GM23338 (cell line): ENCODE measurements at regions not wholly inside any gene's neighbourhood (a gene's known extent, or its start where the extent isn't known, plus 50 kb on each side); places are given as distances from the start of the nearest gene placed in this dataset.

Source experiments
- ATAC-seq: fragments of 200-7000 bp; cut with Tn5 transposase; 3 replicates; pipeline ENCODE4 v1.9.1; 2020
- DNase-seq: peaks from one replicate; pipeline ENCODE4 v3.0.0-alpha.2; 2015; ENCODE audit warnings: low spot score
- H2AFZ ChIP-seq: fragments of 200-600 bp; sonication (generic); 2 replicates; pipeline ENCODE4 v1.8.0; 2016; ENCODE audit warnings: antibody characterized with exemption, mild to moderate bottlenecking, moderate library complexity
- H3F3A ChIP-seq: fragments of 200-600 bp; sonication (generic); replicated peaks from 2 replicates; pipeline ENCODE4 v1.8.0; 2017; ENCODE audit warnings: antibody characterized with exemption, mixed run types, low read depth
- H3K27ac ChIP-seq: fragments of 200-600 bp; sonication (generic); 2 replicates; pipeline ENCODE4 v1.6.1; 2016; ENCODE audit warnings: low read depth
- H3K27me3 ChIP-seq: fragments of 200-600 bp; sonication (generic); 2 replicates; pipeline ENCODE4 v1.8.0; 2016; ENCODE audit warnings: mild to moderate bottlenecking, mixed run types, moderate library complexity; ENCODE audit not compliant: insufficient read depth
- H3K36me3 ChIP-seq: fragments of 200-600 bp; sonication (generic); 2 replicates; pipeline ENCODE4 v1.8.0; 2016; ENCODE audit warnings: mild to moderate bottlenecking; ENCODE audit not compliant: insufficient read depth
- H3K4me1 ChIP-seq: fragments of 200-600 bp; sonication (generic); 2 replicates; pipeline ENCODE4 v1.8.0; 2016; ENCODE audit warnings: mild to moderate bottlenecking, moderate library complexity; ENCODE audit not compliant: insufficient read depth
- H3K4me2 ChIP-seq: fragments of 200-600 bp; sonication (generic); 2 replicates; pipeline ENCODE4 v1.7.1; 2017; ENCODE audit warnings: mixed run types
- H3K4me3 ChIP-seq: fragments of 200-600 bp; sonication (generic); 2 replicates; pipeline ENCODE4 v1.6.1; 2016; ENCODE audit warnings: mixed run types
- H3K79me2 ChIP-seq: fragments of 200-600 bp; sonication (generic); replicated peaks from 2 replicates; pipeline ENCODE4 v1.8.0; 2017; ENCODE audit warnings: mild to moderate bottlenecking; ENCODE audit not compliant: insufficient read depth
- H3K9me2 ChIP-seq: fragments of 200-600 bp; sonication (generic); 2 replicates; pipeline ENCODE4 v1.8.0; 2017; ENCODE audit not compliant: insufficient read depth
- H4K20me1 ChIP-seq: fragments of 200-600 bp; sonication (generic); replicated peaks from 2 replicates; pipeline ENCODE4 v1.8.0; 2017; ENCODE audit warnings: mild to moderate bottlenecking; ENCODE audit not compliant: insufficient read depth
- H3K27ac Mint-ChIP-seq: 2 replicates; pipeline ENCODE4 v1.8.0; 2020; ENCODE audit warnings: inconsistent platforms, mild to moderate bottlenecking, moderate library complexity, mixed read lengths
- H3K27me3 Mint-ChIP-seq: 3 replicates; pipeline ENCODE4 v1.8.0; 2022; ENCODE audit warnings: low read depth, mild to moderate bottlenecking, moderate library complexity, mixed read lengths, inconsistent platforms; ENCODE audit not compliant: insufficient read depth, poor library complexity
- H3K36me3 Mint-ChIP-seq: 3 replicates; pipeline ENCODE4 v1.8.0; 2021; ENCODE audit warnings: low read depth, mild to moderate bottlenecking, inconsistent platforms, moderate library complexity, mixed read lengths
- H3K4me1 Mint-ChIP-seq: 3 replicates; pipeline ENCODE4 v1.8.0; 2020; ENCODE audit warnings: mild to moderate bottlenecking, inconsistent platforms, mixed read lengths
- H3K4me3 Mint-ChIP-seq: 3 replicates; pipeline ENCODE4 v1.8.0; 2021; ENCODE audit warnings: moderate library complexity, mild to moderate bottlenecking, inconsistent platforms, mixed read lengths
- H3K9me3 Mint-ChIP-seq: 3 replicates; pipeline ENCODE4 v1.8.0; 2020; ENCODE audit warnings: moderate library complexity, mild to moderate bottlenecking, inconsistent platforms, mixed read lengths
- CREB1 ChIP-seq: fragments of 250-450 bp; sonication (Bioruptor Pico); IDR thresholded peaks from 2 replicates; pipeline ENCODE4 v1.5.0; 2020; ENCODE audit warnings: low read depth, mild to moderate bottlenecking, moderate library complexity
- ETS1 ChIP-seq: IDR thresholded peaks from 2 replicates; pipeline ENCODE4 v1.6.1; 2016; ENCODE audit warnings: antibody characterized with exemption
- EZH2 ChIP-seq: fragments of 200-600 bp; sonication (generic); IDR thresholded peaks from one replicate; pipeline ENCODE4 v1.8.0; 2017; ENCODE audit warnings: antibody characterized with exemption, mild to moderate bottlenecking, low read depth; ENCODE audit not compliant: unreplicated experiment
- EZH2phosphoT487 ChIP-seq: fragments of 200-600 bp; sonication (generic); IDR thresholded peaks from one replicate; pipeline ENCODE4 v1.8.1; 2018; ENCODE audit warnings: antibody characterized with exemption; ENCODE audit not compliant: unreplicated experiment
- JUNB ChIP-seq: IDR thresholded peaks from one replicate; pipeline ENCODE4 v1.6.1; 2016; ENCODE audit warnings: antibody characterized with exemption; ENCODE audit not compliant: unreplicated experiment
- NANOG ChIP-seq: IDR thresholded peaks from 2 replicates; pipeline ENCODE4 v1.6.1; 2016; ENCODE audit warnings: antibody characterized with exemption, borderline replicate concordance
- POLR2AphosphoS5 ChIP-seq: IDR thresholded peaks from 2 replicates; pipeline ENCODE4 v1.6.1; 2016; ENCODE audit warnings: antibody characterized with exemption, low read depth
- REST ChIP-seq: IDR thresholded peaks from one replicate; pipeline ENCODE4 v1.6.1; 2018; ENCODE audit warnings: antibody characterized with exemption; ENCODE audit not compliant: unreplicated experiment
- STAT1 ChIP-seq: IDR thresholded peaks from one replicate; pipeline ENCODE4 v1.6.1; 2016; ENCODE audit warnings: antibody characterized with exemption; ENCODE audit not compliant: unreplicated experiment
- ZNF114 ChIP-seq: fragments of 250-450 bp; sonication (Bioruptor Pico); IDR thresholded peaks from 2 replicates; pipeline ENCODE4 v1.5.0; 2020; ENCODE audit warnings: mild to moderate bottlenecking, moderate library complexity
- ZNF331 ChIP-seq: fragments of 250-450 bp; sonication (Bioruptor Pico); IDR thresholded peaks from 2 replicates; pipeline ENCODE4 v1.5.0; 2020; ENCODE audit warnings: low read depth, mild to moderate bottlenecking, moderate library complexity
- TF ChIP-seq, protein P1 (sequence below): fragments of 250-450 bp; sonication (Bioruptor Pico); IDR thresholded peaks from 2 replicates; pipeline ENCODE4 v1.5.0; 2020; ENCODE audit warnings: mild to moderate bottlenecking, moderate library complexity
- TF ChIP-seq, protein P2 (sequence below), 2 experiments: fragments of 200-600 bp in 1 of 2; sonication (generic) in 1 of 2; conservative IDR thresholded peaks; 2 replicates each; pipeline versions ENCODE4 v1.5.1 to v1.6.1; 2016 to 2017; ENCODE audit warnings: antibody characterized with exemption in 2 of 2, low read depth in 2 of 2, mild to moderate bottlenecking in 2 of 2, moderate library complexity in 1 of 2

DNA sequence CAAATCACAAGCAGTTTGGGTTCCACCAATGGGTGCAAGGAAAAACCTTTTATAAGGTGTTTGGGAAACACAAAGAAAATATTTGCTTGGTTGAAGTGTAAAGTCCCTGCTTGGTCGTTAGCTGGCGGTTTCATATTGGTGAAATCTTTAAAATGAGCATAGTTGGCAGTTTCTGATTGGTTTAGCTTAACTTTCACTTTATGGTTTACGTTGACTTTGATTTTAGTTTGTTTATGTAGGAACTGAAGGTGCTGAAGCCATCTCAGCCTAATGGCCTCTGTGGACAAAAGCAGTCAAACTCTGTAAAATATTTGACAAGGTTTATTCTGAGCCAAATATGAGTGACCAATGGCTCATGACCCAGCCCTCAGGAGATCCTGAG lies 76.6 kb upstream of the PPM1J start:
- H3K4me3 ChIP-seq, result no peak overlapping the region
- H3K4me1 ChIP-seq, result peaks cover 39% of the 10 kb centered on the region
- H4K20me1 ChIP-seq, result no peaks in the 10 kb centered on the region
- H3F3A ChIP-seq, result peaks cover 9% of the 10 kb centered on the region; the same call in 1 of the 2 replicates
- Mint-ChIP-seq H3K27me3 (peaks cover 13% of the 10 kb centered on the region), H3K4me3 (no peak overlapping the region; the same call in 2 of the 3 replicates), H3K27ac (no peak overlapping the region), H3K9me3 (peaks cover 6% of the 10 kb centered on the region; the same call in 1 of the 3 replicates), H3K4me1 (peaks cover 54% of the 10 kb centered on the region), H3K36me3 (peaks cover 4% of the 10 kb centered on the region; the same call in 1 of the 3 replicates)
- H3K36me3 ChIP-seq, result no peaks in the 10 kb centered on the region
- H3K4me2 ChIP-seq, result no peak overlapping the region
- peaks cover 11% of the 10 kb centered on the region; the same call in 1 of the 2 replicates for H3K9me2 ChIP-seq
- TF ChIP-seq EZH2 (no peak), CREB1 (CRISPR knock-in tag) (no peak), STAT1 (no peak), POLR2AphosphoS5 (no peak), ZNF114 (CRISPR knock-in tag) (no peak), EZH2phosphoT487 (no peak), NANOG (no peak), ZNF331 (CRISPR knock-in tag) (no peak), JUNB (no peak), ETS1 (no peak), REST (no peak)
- TF ChIP-seq, protein P1, sequence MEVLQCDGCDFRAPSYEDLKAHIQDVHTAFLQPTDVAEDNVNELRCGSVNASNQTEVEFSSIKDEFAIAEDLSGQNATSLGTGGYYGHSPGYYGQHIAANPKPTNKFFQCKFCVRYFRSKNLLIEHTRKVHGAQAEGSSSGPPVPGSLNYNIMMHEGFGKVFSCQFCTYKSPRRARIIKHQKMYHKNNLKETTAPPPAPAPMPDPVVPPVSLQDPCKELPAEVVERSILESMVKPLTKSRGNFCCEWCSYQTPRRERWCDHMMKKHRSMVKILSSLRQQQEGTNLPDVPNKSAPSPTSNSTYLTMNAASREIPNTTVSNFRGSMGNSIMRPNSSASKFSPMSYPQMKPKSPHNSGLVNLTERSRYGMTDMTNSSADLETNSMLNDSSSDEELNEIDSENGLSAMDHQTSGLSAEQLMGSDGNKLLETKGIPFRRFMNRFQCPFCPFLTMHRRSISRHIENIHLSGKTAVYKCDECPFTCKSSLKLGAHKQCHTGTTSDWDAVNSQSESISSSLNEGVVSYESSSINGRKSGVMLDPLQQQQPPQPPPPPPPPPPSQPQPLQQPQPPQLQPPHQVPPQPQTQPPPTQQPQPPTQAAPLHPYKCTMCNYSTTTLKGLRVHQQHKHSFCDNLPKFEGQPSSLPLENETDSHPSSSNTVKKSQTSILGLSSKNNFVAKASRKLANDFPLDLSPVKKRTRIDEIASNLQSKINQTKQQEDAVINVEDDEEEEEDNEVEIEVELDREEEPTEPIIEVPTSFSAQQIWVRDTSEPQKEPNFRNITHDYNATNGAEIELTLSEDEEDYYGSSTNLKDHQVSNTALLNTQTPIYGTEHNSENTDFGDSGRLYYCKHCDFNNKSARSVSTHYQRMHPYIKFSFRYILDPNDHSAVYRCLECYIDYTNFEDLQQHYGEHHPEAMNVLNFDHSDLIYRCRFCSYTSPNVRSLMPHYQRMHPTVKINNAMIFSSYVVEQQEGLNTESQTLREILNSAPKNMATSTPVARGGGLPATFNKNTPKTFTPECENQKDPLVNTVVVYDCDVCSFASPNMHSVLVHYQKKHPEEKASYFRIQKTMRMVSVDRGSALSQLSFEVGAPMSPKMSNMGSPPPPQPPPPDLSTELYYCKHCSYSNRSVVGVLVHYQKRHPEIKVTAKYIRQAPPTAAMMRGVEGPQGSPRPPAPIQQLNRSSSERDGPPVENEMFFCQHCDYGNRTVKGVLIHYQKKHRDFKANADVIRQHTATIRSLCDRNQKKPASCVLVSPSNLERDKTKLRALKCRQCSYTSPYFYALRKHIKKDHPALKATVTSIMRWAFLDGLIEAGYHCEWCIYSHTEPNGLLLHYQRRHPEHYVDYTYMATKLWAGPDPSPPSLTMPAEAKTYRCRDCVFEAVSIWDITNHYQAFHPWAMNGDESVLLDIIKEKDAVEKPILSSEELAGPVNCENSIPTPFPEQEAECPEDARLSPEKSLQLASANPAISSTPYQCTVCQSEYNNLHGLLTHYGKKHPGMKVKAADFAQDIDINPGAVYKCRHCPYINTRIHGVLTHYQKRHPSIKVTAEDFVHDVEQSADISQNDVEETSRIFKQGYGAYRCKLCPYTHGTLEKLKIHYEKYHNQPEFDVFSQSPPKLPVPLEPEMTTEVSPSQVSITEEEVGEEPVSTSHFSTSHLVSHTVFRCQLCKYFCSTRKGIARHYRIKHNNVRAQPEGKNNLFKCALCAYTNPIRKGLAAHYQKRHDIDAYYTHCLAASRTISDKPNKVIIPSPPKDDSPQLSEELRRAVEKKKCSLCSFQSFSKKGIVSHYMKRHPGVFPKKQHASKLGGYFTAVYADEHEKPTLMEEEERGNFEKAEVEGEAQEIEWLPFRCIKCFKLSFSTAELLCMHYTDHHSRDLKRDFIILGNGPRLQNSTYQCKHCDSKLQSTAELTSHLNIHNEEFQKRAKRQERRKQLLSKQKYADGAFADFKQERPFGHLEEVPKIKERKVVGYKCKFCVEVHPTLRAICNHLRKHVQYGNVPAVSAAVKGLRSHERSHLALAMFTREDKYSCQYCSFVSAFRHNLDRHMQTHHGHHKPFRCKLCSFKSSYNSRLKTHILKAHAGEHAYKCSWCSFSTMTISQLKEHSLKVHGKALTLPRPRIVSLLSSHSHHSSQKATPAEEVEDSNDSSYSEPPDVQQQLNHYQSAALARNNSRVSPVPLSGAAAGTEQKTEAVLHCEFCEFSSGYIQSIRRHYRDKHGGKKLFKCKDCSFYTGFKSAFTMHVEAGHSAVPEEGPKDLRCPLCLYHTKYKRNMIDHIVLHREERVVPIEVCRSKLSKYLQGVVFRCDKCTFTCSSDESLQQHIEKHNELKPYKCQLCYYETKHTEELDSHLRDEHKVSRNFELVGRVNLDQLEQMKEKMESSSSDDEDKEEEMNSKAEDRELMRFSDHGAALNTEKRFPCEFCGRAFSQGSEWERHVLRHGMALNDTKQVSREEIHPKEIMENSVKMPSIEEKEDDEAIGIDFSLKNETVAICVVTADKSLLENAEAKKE, result no peak
- TF ChIP-seq, protein P2, sequence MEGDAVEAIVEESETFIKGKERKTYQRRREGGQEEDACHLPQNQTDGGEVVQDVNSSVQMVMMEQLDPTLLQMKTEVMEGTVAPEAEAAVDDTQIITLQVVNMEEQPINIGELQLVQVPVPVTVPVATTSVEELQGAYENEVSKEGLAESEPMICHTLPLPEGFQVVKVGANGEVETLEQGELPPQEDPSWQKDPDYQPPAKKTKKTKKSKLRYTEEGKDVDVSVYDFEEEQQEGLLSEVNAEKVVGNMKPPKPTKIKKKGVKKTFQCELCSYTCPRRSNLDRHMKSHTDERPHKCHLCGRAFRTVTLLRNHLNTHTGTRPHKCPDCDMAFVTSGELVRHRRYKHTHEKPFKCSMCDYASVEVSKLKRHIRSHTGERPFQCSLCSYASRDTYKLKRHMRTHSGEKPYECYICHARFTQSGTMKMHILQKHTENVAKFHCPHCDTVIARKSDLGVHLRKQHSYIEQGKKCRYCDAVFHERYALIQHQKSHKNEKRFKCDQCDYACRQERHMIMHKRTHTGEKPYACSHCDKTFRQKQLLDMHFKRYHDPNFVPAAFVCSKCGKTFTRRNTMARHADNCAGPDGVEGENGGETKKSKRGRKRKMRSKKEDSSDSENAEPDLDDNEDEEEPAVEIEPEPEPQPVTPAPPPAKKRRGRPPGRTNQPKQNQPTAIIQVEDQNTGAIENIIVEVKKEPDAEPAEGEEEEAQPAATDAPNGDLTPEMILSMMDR (conservative IDR thresholded peaks at IDR 0.05; ENCODE audit: low read depth in 2 of 2), result no peak
- DNase-seq (no peak), ATAC-seq (no peak)
- no peaks in the 10 kb centered on the region for H3K79me2 ChIP-seq
- H3K27ac ChIP-seq, result no peak overlapping the region
- H3K27me3 ChIP-seq, result peaks cover 25% of the 10 kb centered on the region
- no peak overlapping the region for H2AFZ ChIP-seq
